Body of pancreas (tissue), 4 donors: ENCODE measurements at regions not wholly inside any gene's neighbourhood (a gene's known extent, or its start where the extent isn't known, plus 50 kb on each side); places are given as distances from the start of the nearest gene placed in this dataset.

Source experiments
- ATAC-seq: fragments of 150-250 bp; one replicate; pipeline ENCODE4 v1.9.1; 2016
- DNase-seq, 4 donors: peaks; one replicate each; pipeline ENCODE4 v3.0.0-alpha.2; 2019
- H3K27ac ChIP-seq, 4 donors: fragments of 200-600 bp; sonication (generic); 1 replicate in 3 of 4; 2 replicates in 1 of 4; pipeline versions ENCODE4 v1.5.1 to v1.6.1; 2016 to 2019; ENCODE audit warnings: mild to moderate bottlenecking in 1 of 4, mixed read lengths in 1 of 4, moderate library complexity in 1 of 4
- H3K27me3 ChIP-seq, 2 donors: fragments of 200-600 bp; sonication (generic); one replicate each; pipeline ENCODE4 v1.6.0; 2016; ENCODE audit warnings: mild to moderate bottlenecking in 1 of 2
- H3K36me3 ChIP-seq, 2 donors: fragments of 200-600 bp; sonication (generic); replicated peaks in 1 of 2; 2 replicates each; pipeline ENCODE4 v1.5.1; 2016; ENCODE audit warnings: low read depth in 2 of 2; ENCODE audit not compliant: insufficient read depth in 1 of 2
- H3K4me1 ChIP-seq: fragments of 200-600 bp; sonication (generic); one replicate; pipeline ENCODE4 v1.6.0; 2016
- H3K4me3 ChIP-seq, 2 donors: fragments of 200-600 bp; sonication (generic); 1 replicate in 1 of 2; 2 replicates in 1 of 2; pipeline ENCODE4 v1.5.1; 2016 to 2019
- H3K9me3 ChIP-seq, 3 donors: fragments of 200-600 bp; sonication (generic); 1 replicate in 2 of 3; 2 replicates in 1 of 3; pipeline ENCODE4 v1.5.1; 2016
- POLR2A ChIP-seq, 3 donors: fragments of 450-650 bp; IDR thresholded peaks; one replicate each; pipeline ENCODE4 v1.6.1; 2016; ENCODE audit warnings: antibody characterized with exemption in 3 of 3, mild to moderate bottlenecking in 2 of 3
- WGBS, 2 donors: methylation state at CpG; one replicate each; pipeline ENCODE4 v1.1.5; 2017; 5-methylcytosine and 5-hydroxymethylcytosine counted together
- intact Hi-C: fragments of 100-400 bp; cut with DNase I; formaldehyde crosslinking; loops from one replicate; pipeline ENCODE4 v1.15.1; 2023
- TF ChIP-seq, protein P1 (sequence below), 7 experiments: fragments of 450-650 bp in 4 of 7; fragments of 200-600 bp in 3 of 7; sonication (generic) in 3 of 7; IDR thresholded peaks; one replicate each; pipeline ENCODE4 v1.5.1; 2016 to 2019; ENCODE audit warnings: antibody characterized with exemption in 7 of 7

DNA sequence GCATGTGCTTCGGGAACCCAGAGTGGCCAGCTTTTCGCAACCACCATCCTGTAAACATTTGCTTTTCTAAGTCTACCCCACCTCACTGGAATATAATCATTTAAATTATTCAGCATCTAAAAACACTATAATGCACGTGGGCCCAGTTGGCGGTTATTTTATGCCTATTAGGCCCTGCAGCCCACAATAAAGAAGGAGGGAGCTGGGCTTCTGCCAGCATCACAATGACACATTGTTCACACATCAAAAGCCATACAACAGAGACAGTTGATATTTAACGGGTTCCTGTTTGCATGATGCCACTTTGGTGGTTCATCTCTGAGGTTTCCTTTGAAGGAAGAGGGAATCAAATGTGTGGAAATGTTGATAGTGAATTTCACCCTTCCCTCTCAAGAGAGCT, 916.0 kb upstream of the CELF4 start:
- Histone ChIP-seq H3K4me1 (no peaks in the 10 kb centered on the region), H3K4me3 (no peak overlapping the region), H3K36me3 (no peaks in the 10 kb centered on the region), H3K9me3 (no peaks in the 10 kb centered on the region), H3K27me3 (no peaks in the 10 kb centered on the region), H3K27ac (no peak overlapping the region)
- intact Hi-C loops = no loop called here
- 49 to 51% methylated on average over 5 of the region's 5 CpGs for WGBS, 2 donors
- no peak for ATAC-seq
- no peak for DNase-seq
- TF ChIP-seq, protein P1, sequence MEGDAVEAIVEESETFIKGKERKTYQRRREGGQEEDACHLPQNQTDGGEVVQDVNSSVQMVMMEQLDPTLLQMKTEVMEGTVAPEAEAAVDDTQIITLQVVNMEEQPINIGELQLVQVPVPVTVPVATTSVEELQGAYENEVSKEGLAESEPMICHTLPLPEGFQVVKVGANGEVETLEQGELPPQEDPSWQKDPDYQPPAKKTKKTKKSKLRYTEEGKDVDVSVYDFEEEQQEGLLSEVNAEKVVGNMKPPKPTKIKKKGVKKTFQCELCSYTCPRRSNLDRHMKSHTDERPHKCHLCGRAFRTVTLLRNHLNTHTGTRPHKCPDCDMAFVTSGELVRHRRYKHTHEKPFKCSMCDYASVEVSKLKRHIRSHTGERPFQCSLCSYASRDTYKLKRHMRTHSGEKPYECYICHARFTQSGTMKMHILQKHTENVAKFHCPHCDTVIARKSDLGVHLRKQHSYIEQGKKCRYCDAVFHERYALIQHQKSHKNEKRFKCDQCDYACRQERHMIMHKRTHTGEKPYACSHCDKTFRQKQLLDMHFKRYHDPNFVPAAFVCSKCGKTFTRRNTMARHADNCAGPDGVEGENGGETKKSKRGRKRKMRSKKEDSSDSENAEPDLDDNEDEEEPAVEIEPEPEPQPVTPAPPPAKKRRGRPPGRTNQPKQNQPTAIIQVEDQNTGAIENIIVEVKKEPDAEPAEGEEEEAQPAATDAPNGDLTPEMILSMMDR (IDR thresholded peaks at IDR 0.05) = no peak
- no peak for TF ChIP-seq POLR2A (IDR thresholded peaks at IDR 0.05)

DNA sequence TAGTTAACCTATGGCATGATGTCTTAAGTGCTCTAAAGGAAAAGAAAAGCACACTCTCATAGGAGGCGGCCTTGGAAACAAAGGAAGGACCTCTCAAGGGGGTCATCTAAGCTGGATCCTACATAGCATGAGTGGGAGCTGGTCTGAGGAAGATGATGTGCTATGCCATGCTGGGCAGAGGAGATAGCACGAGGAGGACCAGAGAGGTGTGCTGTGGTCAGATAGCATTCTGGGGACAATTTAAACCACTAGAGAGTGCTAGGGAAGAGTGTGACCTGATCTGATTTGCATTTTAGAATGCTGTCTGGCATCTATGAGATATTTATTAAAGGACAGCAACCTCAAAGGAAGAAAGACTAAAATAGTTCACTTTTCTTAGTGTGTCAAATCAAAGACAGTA, 910.1 kb upstream of the CELF4 start:
- intact Hi-C loops = no loop called here
- no peaks in the 10 kb centered on the region for H3K27me3 ChIP-seq
- H3K9me3 ChIP-seq = no peaks in the 10 kb centered on the region
- H3K27ac ChIP-seq = no peak overlapping the region
- TF ChIP-seq POLR2A (IDR thresholded peaks at IDR 0.05) = no peak
- TF ChIP-seq, protein P1 (IDR thresholded peaks at IDR 0.05) = no peak
- no peak overlapping the region for H3K4me3 ChIP-seq
- H3K36me3 ChIP-seq = no peaks in the 10 kb centered on the region
- no peaks in the 10 kb centered on the region for H3K4me1 ChIP-seq
- DNase-seq = no peak
- WGBS, 2 donors = 56 to 61% methylated on average over 2 of the region's 2 CpGs
- no peak for ATAC-seq

DNA sequence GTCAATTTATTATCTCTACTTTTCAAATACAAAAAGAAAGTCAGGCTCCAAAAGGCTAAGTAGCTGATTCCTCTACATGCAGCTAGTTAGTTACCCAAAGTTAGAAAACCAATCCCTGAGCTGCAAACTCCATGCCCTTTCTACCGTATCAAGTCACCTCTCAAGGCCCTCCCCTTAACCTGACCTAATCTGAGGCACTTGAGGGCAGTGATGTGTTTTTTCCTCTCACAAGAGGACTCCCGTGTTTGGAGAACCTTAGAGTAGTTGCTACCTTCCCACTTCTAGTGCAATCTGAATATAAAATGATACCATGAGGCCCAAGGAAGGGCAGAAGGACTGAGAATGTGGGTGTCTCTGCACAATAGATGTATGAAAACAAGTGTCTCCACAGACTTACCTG, 907.9 kb upstream of the CELF4 start:
- DNase-seq (no peak), ATAC-seq (no peak)
- Histone ChIP-seq H3K4me3 (no peak overlapping the region), H3K27me3 (no peaks in the 10 kb centered on the region), H3K27ac (no peak overlapping the region), H3K9me3 (no peaks in the 10 kb centered on the region), H3K36me3 (no peaks in the 10 kb centered on the region), H3K4me1 (no peaks in the 10 kb centered on the region)
- no peak for TF ChIP-seq POLR2A (IDR thresholded peaks at IDR 0.05)
- TF ChIP-seq, protein P1 (IDR thresholded peaks at IDR 0.05) = no peak
- 58 to 74% methylated on average over 2 of the region's 2 CpGs for WGBS, 2 donors
- intact Hi-C loops = no loop called here

DNA sequence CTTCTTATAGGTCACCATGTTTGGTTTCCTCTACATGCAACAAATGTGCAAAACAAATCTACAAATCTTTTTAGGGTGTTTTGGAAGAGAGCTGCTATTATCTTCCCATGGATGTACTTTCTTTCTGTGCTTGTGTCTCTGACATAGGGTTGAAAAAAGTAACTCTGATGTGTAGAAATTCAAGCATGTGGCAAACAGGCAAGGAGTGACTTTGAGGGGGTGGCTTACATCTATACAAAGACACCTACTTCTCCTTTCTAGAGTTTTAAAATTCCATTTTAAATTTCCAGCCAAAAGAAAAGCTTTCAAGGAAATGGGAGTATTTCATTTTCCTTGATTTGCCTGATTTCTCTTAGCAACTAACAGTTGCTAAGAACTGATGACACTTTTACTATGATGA, 904.8 kb upstream of the CELF4 start:
- no peak overlapping the region for H3K4me3 ChIP-seq
- no peak for ATAC-seq
- intact Hi-C loops = no loop called here

DNA sequence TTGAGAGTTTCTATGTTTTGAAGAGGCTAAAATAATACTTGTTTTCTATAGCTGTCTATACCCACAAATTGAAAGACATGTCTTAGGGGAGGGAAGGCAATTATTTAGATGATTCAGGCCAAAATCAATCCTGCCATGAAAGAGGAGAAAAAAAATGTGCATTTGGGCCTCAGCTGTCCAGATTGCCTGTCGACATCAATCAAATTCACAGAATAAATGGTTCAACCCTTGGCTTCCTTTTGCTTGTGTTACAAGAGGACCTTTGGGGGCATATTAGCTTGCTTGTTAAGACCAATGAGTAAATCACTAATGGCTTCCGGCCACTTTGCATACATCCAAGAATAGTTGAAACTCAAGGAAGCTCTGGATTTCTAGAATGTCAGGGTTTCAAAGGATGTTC, 900.8 kb upstream of the CELF4 start:
- WGBS, 2 donors = 66 to 68% methylated on average over 2 of the region's 2 CpGs
- H3K4me1 ChIP-seq = no peaks in the 10 kb centered on the region

More for the DNA sequence above, 904.8 kb upstream of the CELF4 start:
- no peak for TF ChIP-seq POLR2A (IDR thresholded peaks at IDR 0.05)
- TF ChIP-seq, protein P1 (IDR thresholded peaks at IDR 0.05) = no peak
- no peaks in the 10 kb centered on the region for H3K36me3 ChIP-seq
- no peaks in the 10 kb centered on the region for H3K27me3 ChIP-seq
- no peak for DNase-seq
- H3K27ac ChIP-seq = no peak overlapping the region
- no peaks in the 10 kb centered on the region for H3K4me1 ChIP-seq
- no peaks in the 10 kb centered on the region for H3K9me3 ChIP-seq

More for the DNA sequence above, 900.8 kb upstream of the CELF4 start:
- no peak for TF ChIP-seq POLR2A (IDR thresholded peaks at IDR 0.05)
- DNase-seq (no peak), ATAC-seq (no peak)
- H3K27ac ChIP-seq = no peak overlapping the region
- intact Hi-C loops = no loop called here
- no peaks in the 10 kb centered on the region for H3K27me3 ChIP-seq
- no peak overlapping the region for H3K4me3 ChIP-seq
- H3K36me3 ChIP-seq = no peaks in the 10 kb centered on the region
- no peaks in the 10 kb centered on the region for H3K9me3 ChIP-seq
